HG03097 (cell line): ENCODE measurements at regions not wholly inside any gene's neighbourhood (a gene's known extent, or its start where the extent isn't known, plus 50 kb on each side); places are given as distances from the start of the nearest gene placed in this dataset.

Experiments
- ATAC-seq: cut with Tn5 transposase; IDR thresholded peaks from one replicate; pipeline ENCODE4 v1.9.1; 2021; ENCODE audit not compliant: unreplicated experiment, low FRiP score

DNA sequence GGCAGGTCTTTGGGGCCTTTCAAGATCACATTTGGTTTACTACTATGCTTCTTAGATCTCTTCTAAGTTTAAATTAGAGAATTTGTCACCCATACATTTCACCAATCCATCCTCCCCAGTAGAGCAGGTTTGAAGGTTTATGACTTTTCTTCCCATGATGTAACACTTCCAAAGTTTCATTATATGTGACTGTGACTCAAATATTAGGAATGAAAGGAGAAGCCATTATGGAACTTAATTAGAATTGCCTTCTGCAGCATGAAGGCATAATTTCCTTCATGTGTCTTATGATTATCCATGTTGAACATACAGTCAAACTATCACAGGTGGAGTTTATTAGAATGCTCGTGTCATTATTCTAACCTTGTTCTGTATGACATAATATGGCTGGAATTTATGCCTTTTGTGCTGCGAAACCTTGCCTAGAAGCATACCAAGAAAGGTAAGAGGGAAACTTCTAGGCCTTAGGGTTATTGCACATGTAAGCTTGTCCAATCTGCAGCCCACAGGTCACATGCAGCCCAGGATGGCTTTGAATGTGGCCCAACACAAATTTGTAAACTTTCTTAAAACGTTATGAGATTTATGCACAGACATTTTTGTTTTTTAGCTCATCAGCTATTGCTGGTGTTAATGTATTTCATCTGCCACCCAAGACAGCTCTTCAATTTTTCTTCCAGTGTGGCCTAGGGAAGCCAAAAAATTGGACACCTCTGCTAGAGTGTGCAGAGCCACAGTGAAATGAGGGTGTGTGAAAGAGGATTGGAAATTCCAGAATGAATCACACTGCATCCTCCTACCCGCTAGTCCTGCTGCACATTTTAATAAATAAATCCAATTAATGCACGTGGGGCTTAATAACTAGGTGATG is 133.6 kb downstream of the TMEM26 start:
- no peak for ATAC-seq

GRCh38 chr10:61318429-61318828 is 134.8 kb downstream of the TMEM26 start:
- no peak for ATAC-seq

GRCh38 chr10:61317706-61318105 is 135.5 kb downstream of the TMEM26 start:
- no peak for ATAC-seq

GRCh38 chr10:61316676-61317265 is 136.4 kb downstream of the TMEM26 start:
- ATAC-seq, result no peak

GRCh38 chr10:61314273-61314672 is 138.9 kb downstream of the TMEM26 start:
- ATAC-seq, result no peak

GRCh38 chr10:61313460-61313859 is 139.7 kb downstream of the TMEM26 start:
- ATAC-seq, result no peak

GRCh38 chr10:61304746-61305145 is 148.4 kb downstream of the TMEM26 start:
- no peak for ATAC-seq

DNA sequence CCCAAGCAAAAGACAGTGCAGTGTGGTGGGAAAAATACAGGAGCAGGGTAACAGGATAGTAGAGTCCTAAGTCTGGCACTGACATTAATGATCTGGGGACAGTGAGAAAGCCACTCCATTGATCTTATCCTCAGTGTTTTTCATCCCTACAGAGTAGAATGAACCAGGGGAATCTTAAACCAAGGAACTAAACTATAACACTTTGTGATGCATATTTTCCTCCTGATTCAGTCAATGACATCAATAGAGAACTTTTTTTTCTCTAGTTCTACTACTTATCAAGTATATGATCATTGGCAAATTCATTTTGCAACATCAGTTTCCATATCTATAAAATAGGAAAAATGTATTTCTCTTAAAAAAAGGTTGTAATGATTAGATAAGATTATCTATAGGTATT is 151.1 kb downstream of the TMEM26 start:
- ATAC-seq, result no peak

DNA sequence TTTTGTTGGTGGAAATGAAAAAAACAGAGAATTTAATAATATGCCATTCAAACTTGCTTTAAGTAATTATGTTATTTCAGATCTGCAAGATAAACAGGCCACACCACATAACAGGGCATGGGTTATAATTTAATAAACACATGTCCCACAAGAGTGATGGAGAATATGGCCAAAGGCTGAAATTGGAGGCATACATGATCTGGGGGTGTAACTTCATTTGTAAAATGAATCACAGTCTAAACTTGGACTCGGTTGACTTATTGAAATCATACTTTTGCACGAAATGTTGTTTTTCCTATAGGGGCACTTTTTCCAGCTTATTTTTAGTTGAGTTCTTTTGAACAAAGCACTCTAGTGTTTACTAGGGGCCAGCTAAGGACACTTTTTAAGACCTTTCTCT is 151.6 kb downstream of the TMEM26 start:
- no peak for ATAC-seq

- no peak for ATAC-seq
Measured at GRCh38 chr10:61299841-61300240, 153.3 kb downstream of the TMEM26 start.

GRCh38 chr10:61299156-61299555 is 154.0 kb downstream of the TMEM26 start:
- no peak for ATAC-seq

- no peak for ATAC-seq
Measured at GRCh38 chr10:61298194-61298593, 155.0 kb downstream of the TMEM26 start.

DNA sequence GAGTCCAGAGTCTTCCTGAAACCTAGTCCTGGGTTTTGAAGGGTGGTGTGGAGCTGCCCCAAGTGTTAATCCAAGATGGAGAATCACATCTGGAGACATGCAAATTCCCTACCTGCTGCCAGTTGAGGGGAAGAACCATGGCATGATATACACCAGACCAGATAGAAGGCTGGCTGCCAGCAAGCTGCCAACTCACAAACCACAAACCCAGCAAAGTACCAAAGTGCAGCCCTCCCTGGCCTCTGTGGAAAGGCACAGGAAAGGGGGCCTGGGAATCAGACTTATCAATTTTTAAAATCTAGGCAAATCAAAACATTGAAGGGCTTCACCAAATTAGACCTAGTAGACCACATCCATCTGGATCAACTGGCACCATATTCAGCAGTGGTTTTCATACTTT is 157.0 kb downstream of the TMEM26 start:
- no peak for ATAC-seq

- no peak for ATAC-seq
Measured at GRCh38 chr10:61294131-61294530, 159.1 kb downstream of the TMEM26 start.

DNA sequence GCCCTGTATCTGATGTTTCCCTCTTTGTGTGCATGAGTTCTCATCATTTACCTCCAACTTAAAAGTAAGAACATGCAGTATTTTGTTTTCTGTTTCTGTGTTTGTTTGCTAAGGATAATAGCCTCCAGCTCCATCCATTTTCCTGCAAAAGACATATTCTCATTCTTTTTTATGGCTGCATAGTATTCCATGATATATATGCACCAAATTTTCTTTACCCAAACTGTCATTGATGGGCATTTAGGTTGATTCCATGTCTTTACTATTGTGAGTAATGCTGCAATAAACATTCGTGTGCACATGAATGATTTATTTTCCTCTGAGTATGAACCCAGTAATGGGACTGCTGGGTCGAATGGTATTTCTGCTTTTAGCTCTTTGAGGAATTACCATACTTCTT is 163.4 kb downstream of the TMEM26 start:
- ATAC-seq, result no peak

- peak; percentile 100 for ATAC-seq
Measured at GRCh38 chr10:61286686-61287085, 166.5 kb downstream of the TMEM26 start.

DNA sequence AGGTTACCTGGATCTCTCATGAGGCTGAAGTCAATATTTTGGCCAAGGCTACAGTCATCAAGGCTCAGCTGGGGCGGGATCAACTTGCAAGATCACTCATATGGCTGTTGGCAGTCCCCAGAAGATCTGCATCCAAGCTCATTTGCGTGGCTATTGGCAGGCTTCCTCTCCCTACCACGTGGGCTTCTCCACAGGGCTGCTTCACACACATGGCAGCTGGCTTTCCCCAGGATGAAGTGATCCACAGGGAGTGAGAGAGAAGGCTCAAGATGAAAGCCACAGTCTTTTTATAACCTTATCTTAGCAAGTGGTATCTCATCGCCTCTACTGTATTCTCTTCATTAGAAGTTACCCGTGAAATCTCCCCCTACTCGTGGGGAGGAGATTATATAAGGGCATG is 167.4 kb downstream of the TMEM26 start:
- no peak for ATAC-seq

DNA sequence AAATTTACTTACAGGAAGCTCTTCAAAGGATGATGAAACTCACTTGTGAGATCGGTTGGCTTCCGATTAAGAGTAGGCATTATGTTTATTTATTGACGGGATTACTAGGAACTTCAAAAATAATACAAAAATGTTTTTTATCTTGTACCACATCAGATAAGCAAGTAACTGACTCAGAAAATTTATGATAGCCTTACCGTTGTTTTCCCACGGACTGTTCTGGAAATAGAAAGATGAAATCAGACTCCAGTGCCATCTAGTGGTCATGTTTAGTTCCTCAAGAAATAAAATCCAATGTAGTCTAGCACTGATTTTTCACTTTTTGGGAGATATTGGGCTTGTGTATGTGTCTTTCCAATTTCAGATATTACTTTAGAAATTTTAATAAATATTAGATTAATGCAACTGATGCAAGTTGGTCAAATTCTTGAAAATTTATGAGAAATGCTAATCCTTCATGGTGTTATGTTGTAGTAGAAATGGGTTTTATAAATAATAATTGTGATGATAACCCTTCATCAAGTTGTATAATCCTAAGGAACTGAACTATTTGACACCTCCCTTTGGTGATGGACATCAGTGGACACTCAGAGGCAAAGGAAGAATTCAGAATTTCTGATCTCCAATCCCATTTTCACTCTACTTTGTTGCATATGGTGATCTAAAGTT is 168.8 kb downstream of the TMEM26 start:
- no peak for ATAC-seq

DNA sequence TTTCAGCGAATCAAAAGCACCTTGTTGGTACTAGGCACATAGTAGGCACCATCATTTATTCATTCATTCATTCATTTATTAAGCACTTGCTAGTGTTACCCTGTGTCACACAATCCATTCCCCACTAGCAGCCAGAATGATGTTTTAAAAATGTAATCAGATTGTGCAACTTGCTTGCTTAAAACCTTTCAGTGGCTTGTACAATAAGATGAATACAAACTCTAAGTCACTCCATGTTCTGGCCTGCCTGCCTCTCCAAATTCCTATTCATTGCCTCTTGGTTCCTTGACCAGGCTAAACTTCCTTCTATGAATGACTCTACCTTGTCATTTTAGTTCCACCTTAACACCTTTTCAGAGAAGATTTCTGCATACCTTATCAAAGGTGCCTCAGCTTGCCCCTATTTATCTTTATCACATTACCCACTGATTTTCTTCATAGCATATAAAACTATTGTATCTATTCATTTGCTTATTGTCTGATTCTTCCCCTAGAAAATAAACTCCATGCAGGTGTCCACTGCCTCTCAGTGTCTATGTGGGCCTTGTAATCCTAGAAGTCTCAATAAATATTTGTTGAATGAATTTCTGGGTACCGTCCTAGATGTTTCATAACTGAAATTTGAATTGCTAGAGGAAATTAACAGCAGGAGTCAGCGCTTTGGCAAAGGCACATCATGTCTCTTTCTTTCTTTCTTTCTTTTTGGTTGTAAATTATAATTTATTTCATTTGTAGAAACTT is 169.5 kb downstream of the TMEM26 start:
- ATAC-seq, result no peak

GRCh38 chr10:61283066-61283465 is 170.1 kb downstream of the TMEM26 start:
- ATAC-seq, result no peak

DNA sequence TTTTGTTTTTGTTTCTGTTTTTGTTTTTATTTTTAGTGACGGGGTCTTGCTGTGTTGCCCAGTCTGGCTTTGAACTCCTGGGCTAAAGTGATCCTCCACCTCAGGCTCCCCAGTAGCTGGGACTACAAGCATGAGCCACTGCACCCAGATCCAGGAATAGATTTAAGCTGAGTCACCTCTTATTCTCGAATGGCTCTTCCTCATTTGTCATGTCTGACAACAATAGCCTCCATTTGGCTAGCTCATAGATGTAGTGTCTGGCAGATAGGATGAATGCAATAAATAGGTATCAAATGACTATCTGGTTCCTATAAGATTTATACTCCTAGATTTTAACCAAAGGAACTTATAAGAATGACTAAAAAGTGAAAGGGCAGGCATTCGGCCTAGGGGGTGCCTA is 172.9 kb downstream of the TMEM26 start:
- ATAC-seq, result no peak
